ENCODE measurements at regions not wholly inside any gene's neighbourhood (a gene's known extent, or its start where the extent isn't known, plus 50 kb on each side); places are given as distances from the start of the nearest gene placed in this dataset.

DNA sequence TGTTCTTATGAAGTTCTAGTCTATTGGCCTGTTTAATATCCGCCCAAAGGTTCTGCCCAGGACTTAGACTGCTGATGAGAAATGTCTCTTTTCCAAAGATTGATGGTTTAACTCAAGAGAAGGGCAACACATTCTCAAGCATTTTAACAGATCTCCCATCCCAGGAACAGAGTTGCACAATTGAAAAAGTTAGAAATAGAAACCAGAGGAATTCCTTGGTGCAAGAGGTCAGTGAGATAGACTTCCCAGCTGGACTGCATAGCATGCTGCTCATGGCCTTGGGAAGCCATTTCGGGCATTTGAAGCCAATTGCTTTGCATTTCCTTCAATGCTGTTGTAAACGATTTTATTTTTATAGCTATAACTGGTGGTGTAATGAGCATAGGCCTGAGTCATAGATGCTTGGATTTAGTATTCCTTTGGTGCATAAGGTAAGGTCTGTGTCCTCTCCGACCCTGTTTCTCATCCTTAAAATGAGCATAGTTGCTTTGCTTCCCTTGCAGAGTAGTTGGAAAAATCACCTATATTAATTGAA, 292.2 kb upstream of the JAG1 start:
- Histone ChIP-seq H3K27ac (peak overlapping the region; percentile 6 to 36), H3K4me1 (peaks cover 0 to 33% (median 7%) of the 10 kb centered on the region in 4 donors), H3K36me3 (no peaks in the 10 kb centered on the region), H3K27me3 (no peaks in the 10 kb centered on the region), H3K4me3 (no peak overlapping the region), H3K9me3 (no peaks in the 10 kb centered on the region)
- TF ChIP-seq, protein P1, sequence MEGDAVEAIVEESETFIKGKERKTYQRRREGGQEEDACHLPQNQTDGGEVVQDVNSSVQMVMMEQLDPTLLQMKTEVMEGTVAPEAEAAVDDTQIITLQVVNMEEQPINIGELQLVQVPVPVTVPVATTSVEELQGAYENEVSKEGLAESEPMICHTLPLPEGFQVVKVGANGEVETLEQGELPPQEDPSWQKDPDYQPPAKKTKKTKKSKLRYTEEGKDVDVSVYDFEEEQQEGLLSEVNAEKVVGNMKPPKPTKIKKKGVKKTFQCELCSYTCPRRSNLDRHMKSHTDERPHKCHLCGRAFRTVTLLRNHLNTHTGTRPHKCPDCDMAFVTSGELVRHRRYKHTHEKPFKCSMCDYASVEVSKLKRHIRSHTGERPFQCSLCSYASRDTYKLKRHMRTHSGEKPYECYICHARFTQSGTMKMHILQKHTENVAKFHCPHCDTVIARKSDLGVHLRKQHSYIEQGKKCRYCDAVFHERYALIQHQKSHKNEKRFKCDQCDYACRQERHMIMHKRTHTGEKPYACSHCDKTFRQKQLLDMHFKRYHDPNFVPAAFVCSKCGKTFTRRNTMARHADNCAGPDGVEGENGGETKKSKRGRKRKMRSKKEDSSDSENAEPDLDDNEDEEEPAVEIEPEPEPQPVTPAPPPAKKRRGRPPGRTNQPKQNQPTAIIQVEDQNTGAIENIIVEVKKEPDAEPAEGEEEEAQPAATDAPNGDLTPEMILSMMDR (IDR thresholded peaks at IDR 0.05), result no peak
- intact Hi-C loops (cut with DNase I; ENCODE audit: low total_unique reads), result no loop called here
- no peak for DNase-seq

DNA sequence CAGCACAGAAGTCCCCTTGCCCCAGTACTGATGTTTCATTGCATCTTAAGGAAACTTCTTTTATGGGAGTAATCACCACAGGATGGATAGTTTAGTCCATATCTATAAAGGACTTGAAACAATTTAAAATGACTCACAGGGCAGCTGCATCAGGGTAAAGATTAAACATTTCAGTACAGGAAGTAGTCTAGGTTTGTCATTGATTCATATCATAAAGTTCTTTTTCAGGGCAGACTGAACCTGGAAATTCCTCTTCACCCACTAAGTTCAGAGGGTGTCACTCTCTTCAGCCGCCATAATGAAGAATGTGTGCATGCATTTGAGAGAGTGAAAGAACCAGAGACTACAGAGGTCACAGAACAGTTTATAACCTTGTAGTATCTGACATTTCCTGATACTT, 296.3 kb upstream of the JAG1 start:
- intact Hi-C loops (cut with DNase I; ENCODE audit: low total_unique reads), result no loop called here
- Histone ChIP-seq H3K4me1 (peaks cover 0 to 42% (median 8%) of the 10 kb centered on the region in 4 donors), H3K36me3 (no peaks in the 10 kb centered on the region), H3K4me3 (no peak overlapping the region), H3K27ac (no peak overlapping the region), H3K27me3 (no peaks in the 10 kb centered on the region), H3K9me3 (no peaks in the 10 kb centered on the region)
- DNase-seq, result no peak
- TF ChIP-seq, protein P1 (IDR thresholded peaks at IDR 0.05), result no peak

DNA sequence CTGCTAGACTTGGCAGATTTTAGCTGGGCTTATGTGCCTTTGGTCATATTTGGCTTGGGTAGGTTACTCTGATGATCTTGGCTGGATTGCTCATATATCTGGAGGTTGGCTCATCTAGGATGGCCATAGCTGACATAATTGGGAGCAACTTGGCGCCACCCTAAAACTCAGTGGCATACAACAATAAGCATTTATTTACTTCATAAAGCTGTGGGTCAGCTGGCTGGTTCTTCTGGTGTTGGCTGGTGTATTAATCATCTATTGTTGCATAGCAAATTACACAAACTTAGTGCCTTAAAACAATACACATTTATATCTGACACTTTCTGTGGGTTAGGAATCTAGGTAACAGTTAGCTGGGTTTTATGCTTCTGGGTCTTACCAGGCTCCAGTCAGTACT, 297.3 kb upstream of the JAG1 start:
- no peaks in the 10 kb centered on the region for H3K36me3 ChIP-seq
- H3K9me3 ChIP-seq, result no peaks in the 10 kb centered on the region
- TF ChIP-seq, protein P1 (IDR thresholded peaks at IDR 0.05), result no peak
- no peak overlapping the region for H3K4me3 ChIP-seq
- no peaks in the 10 kb centered on the region for H3K27me3 ChIP-seq
- no peak overlapping the region for H3K27ac ChIP-seq
- peaks cover 0 to 33% (median 6%) of the 10 kb centered on the region in 4 donors for H3K4me1 ChIP-seq
- no peak for DNase-seq
- intact Hi-C loops (cut with DNase I; ENCODE audit: low total_unique reads), result no loop called here

DNA sequence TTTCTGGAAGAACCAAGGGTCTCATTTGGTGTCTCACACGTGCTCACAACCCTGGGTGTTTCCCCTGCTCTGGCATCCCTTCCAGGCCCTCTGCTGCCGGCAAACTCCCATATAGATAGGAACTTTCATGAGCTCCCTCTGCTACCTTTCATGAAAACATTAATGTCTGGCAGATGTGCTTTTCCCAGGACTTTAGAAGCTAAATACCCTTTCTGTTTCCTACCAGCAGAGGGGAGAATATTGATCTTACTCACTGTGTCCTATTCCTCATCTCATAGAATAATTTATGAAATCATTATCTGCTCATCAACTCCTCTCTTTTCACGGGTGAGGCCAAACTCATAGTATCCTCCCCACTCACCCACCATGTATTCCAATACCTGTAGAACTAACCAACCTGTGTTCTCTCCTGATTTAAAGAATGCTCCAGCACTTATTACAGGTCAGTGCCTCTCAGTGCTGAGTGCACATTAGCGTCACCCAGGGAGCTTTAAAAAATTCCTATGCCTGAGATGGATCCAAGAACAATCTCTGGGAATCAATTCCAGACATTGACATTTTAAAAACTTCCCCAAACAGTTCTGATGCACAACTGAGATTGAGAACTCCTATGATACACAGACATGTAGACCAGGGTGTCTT, 298.5 kb upstream of the JAG1 start:
- TF ChIP-seq, protein P1 (IDR thresholded peaks at IDR 0.05), result no peak
- intact Hi-C loops (cut with DNase I; ENCODE audit: low total_unique reads), result no loop called here
- no peaks in the 10 kb centered on the region for H3K27me3 ChIP-seq

DNA sequence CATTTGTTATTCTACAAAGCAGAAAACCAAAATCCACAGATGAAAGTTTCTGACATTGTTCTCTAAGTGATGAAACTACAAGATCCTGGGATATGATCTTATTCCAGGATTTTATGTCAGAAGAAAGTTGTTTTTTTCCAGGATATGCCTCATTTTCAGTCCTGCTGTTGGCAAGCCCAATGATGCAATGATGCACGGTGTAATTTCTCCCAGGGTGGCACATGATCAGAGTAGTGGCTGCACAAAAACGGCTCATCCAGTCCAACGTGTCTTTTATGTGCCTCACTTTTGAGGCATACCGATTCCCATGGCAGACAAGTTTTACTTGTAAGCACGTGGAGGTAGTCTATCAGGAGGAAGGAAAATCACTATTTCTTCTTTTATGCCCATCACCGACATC, 302.3 kb upstream of the JAG1 start:
- intact Hi-C loops (cut with DNase I; ENCODE audit: low total_unique reads), result no loop called here
- Histone ChIP-seq H3K4me3 (no peak overlapping the region), H3K9me3 (no peaks in the 10 kb centered on the region), H3K27ac (no peak overlapping the region), H3K27me3 (no peaks in the 10 kb centered on the region), H3K4me1 (peaks cover 0 to 29% (median 7%) of the 10 kb centered on the region in 4 donors), H3K36me3 (no peaks in the 10 kb centered on the region)
- DNase-seq, result no peak
- TF ChIP-seq, protein P1 (IDR thresholded peaks at IDR 0.05), result no peak

More for the DNA sequence above, 298.5 kb upstream of the JAG1 start:
- no peak for DNase-seq
- H3K36me3 ChIP-seq, result no peaks in the 10 kb centered on the region
- peaks cover 0 to 21% (median 4%) of the 10 kb centered on the region in 4 donors for H3K4me1 ChIP-seq
- H3K27ac ChIP-seq, result no peak overlapping the region
- no peaks in the 10 kb centered on the region for H3K9me3 ChIP-seq
- H3K4me3 ChIP-seq, result no peak overlapping the region

Data from tibial artery (tissue), 4 donors.